Mesendoderm (in vitro differentiated cells): ENCODE measurements at regions not wholly inside any gene's neighbourhood (a gene's known extent, or its start where the extent isn't known, plus 50 kb on each side); places are given as distances from the start of the nearest gene placed in this dataset.
A peak's percentile ranks its signal among the peaks of the same experiment; 100 is the strongest.

Experiments
- DNase-seq: peaks from one replicate; pipeline ENCODE4 v3.0.0; 2013
- H2AK5ac ChIP-seq: 2 replicates; pipeline ENCODE4 v1.6.1; 2013; ENCODE audit warnings: low read length, inconsistent platforms
- H2BK120ac ChIP-seq: 2 replicates; pipeline ENCODE4 v1.6.1; 2013; ENCODE audit warnings: low read depth, mild to moderate bottlenecking, low read length, moderate library complexity, mixed read lengths
- H2BK15ac ChIP-seq: replicated peaks from 2 replicates; pipeline ENCODE4 v1.6.1; 2013; ENCODE audit warnings: low read depth, mild to moderate bottlenecking, moderate library complexity
- H2BK5ac ChIP-seq: 2 replicates; pipeline ENCODE4 v1.6.1; 2013; ENCODE audit warnings: low read length, inconsistent platforms
- H3K18ac ChIP-seq: 2 replicates; pipeline ENCODE4 v1.6.1; 2013; ENCODE audit warnings: mild to moderate bottlenecking, low read length, mixed read lengths
- H3K23ac ChIP-seq: one replicate; pipeline ENCODE4 v1.6.1; 2013; ENCODE audit warnings: low read length
- H3K27ac ChIP-seq: 2 replicates; pipeline ENCODE4 v1.5.1; 2013; ENCODE audit warnings: low read depth, mild to moderate bottlenecking, inconsistent platforms, low read length, moderate library complexity
- H3K27me3 ChIP-seq: 2 replicates; pipeline ENCODE4 v1.6.1; 2013; ENCODE audit warnings: low read length, control low read depth, mild to moderate bottlenecking, inconsistent platforms; ENCODE audit not compliant: insufficient read depth, poor library complexity
- H3K36me3 ChIP-seq: 2 replicates; pipeline ENCODE4 v1.6.1; 2013; ENCODE audit warnings: low read length, inconsistent platforms; ENCODE audit not compliant: control insufficient read depth, insufficient read depth
- H3K4ac ChIP-seq: one replicate; pipeline ENCODE4 v1.6.1; 2013; ENCODE audit warnings: low read depth, mild to moderate bottlenecking, low read length, moderate library complexity
- H3K4me1 ChIP-seq: 2 replicates; pipeline ENCODE4 v1.6.1; 2013; ENCODE audit warnings: low read depth, low read length, inconsistent platforms; ENCODE audit not compliant: control insufficient read depth
- H3K4me2 ChIP-seq: 2 replicates; pipeline ENCODE4 v1.6.1; 2013; ENCODE audit warnings: low read length
- H3K4me3 ChIP-seq: 2 replicates; pipeline ENCODE4 v1.5.1; 2013; ENCODE audit warnings: mild to moderate bottlenecking, low read length
- H3K56ac ChIP-seq: one replicate; pipeline ENCODE4 v1.6.1; 2013; ENCODE audit warnings: low read length
- H3K79me1 ChIP-seq: 2 replicates; pipeline ENCODE4 v1.6.1; 2013; ENCODE audit warnings: low read length, inconsistent platforms
- H3K79me2 ChIP-seq: 2 replicates; pipeline ENCODE4 v1.6.1; 2013; ENCODE audit warnings: mild to moderate bottlenecking, low read length; ENCODE audit not compliant: control insufficient read depth, insufficient read depth
- H3K9ac ChIP-seq: 2 replicates; pipeline ENCODE4 v1.6.1; 2013; ENCODE audit warnings: low read length, inconsistent platforms
- H4K5ac ChIP-seq: one replicate; pipeline ENCODE4 v1.6.1; 2013; ENCODE audit warnings: low read length
- H4K8ac ChIP-seq: one replicate; pipeline ENCODE4 v1.6.1; 2013; ENCODE audit warnings: low read depth, mild to moderate bottlenecking, control low read depth, low read length, moderate library complexity
- WGBS: extraction: QIAGEN DNeasy Blood & Tissue Kit; methylation state at CpG from one replicate; pipeline ENCODE4 v1.1.7; 2013; ENCODE audit warnings: low lambda C conversion rate, missing lambda C conversion rate; ENCODE audit not compliant: insufficient coverage; ENCODE audit errors: extremely low coverage; 5-methylcytosine and 5-hydroxymethylcytosine counted together

DNA sequence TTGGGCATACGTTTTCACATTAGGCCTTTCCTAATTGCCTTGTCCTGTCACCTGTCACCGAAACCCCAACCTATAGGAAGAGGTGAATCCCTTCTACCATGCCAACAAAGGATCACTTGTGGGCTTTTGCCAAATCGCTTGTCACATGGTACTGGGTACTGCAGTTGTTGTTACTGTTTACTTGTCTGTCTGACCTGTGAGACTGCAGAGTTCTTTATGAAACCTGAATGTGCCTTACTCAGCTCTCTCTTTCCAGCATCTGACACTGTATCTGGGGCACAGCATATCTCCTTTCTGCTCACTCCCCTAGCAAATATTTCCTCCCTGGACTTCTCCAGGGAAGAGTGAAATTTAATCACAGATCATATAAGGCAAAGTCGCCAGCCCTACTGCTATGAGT lies 1272.4 kb downstream of the CDH8 start:
- DNase-seq: no peak
- Histone ChIP-seq H3K4me3 (no peak overlapping the region), H2BK15ac (no peak overlapping the region), H3K27ac (no peak overlapping the region), H3K36me3 (no peaks in the 10 kb centered on the region), H3K23ac (no peak overlapping the region), H3K79me2 (no peaks in the 10 kb centered on the region), H4K8ac (no peak overlapping the region), H2BK120ac (no peak overlapping the region), H2AK5ac (no peak overlapping the region), H2BK5ac (no peak overlapping the region), H3K4me1 (no peaks in the 10 kb centered on the region), H4K5ac (no peak overlapping the region), H3K4ac (no peak overlapping the region), H3K4me2 (no peak overlapping the region), H3K18ac (no peak overlapping the region), H3K56ac (no peak overlapping the region), H3K27me3 (no peaks in the 10 kb centered on the region), H3K9ac (no peak overlapping the region), H3K79me1 (no peaks in the 10 kb centered on the region)
- WGBS: no CpG with 5 or more reads among the region's 4 CpGs

DNA sequence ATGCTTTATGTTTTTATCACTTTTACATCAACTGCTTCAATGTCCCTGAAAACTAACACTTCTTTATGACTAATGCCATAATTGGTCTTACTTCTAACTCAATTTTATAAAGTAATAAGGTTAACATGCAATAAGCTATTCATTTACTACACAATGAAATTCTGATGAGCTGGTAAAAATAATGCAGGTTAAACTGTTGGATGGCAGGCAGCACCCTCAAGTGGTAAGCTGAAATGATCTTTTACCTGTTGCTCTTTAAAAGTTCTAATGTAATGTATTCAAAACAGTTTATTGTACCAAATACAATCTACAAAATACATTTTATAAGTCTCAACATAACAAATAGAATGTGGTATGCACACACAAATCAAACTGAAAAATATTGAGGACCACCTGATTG lies 1280.3 kb downstream of the CDH8 start:
- no peak overlapping the region for H3K23ac ChIP-seq

DNA sequence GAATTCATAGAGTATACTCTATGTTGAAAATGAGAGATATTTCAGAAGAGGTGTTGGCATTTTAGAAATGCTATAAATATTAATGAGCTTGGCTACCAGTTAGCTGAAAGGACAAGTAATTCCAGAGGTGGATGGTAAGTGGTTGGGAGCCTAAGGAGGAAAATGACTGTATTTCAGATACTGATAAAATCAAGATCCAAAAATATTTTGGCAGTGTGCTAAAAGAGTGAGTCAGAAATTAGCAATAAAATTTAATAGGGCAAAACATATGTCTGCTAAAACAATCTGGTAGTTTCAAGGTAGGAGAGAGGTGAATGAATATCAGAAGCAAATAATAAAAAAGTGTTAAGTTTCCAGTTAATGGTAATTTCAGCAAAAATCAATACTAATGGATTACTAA lies 1287.9 kb downstream of the CDH8 start:
- no peak overlapping the region for H2AK5ac ChIP-seq
- no peaks in the 10 kb centered on the region for H3K4me1 ChIP-seq
- H2BK15ac ChIP-seq: no peak overlapping the region
- H3K36me3 ChIP-seq: no peaks in the 10 kb centered on the region
- H3K4ac ChIP-seq: no peak overlapping the region
- no peak overlapping the region for H3K9ac ChIP-seq
- no peaks in the 10 kb centered on the region for H3K27me3 ChIP-seq
- H3K18ac ChIP-seq: no peak overlapping the region
- H4K5ac ChIP-seq: no peak overlapping the region
- no peak overlapping the region for H2BK120ac ChIP-seq
- H3K56ac ChIP-seq: no peak overlapping the region
- H3K27ac ChIP-seq: no peak overlapping the region
- no peak for DNase-seq
- H3K23ac ChIP-seq: no peak overlapping the region
- H3K79me2 ChIP-seq: no peaks in the 10 kb centered on the region
- no peak overlapping the region for H4K8ac ChIP-seq
- no peak overlapping the region for H2BK5ac ChIP-seq
- no peaks in the 10 kb centered on the region for H3K79me1 ChIP-seq
- no peak overlapping the region for H3K4me2 ChIP-seq
- H3K4me3 ChIP-seq: no peak overlapping the region

More for the DNA sequence above, 1280.3 kb downstream of the CDH8 start:
- no peaks in the 10 kb centered on the region for H3K79me1 ChIP-seq
- peak; percentile 7 for DNase-seq
- H3K27me3 ChIP-seq: no peaks in the 10 kb centered on the region
- no peak overlapping the region for H3K4ac ChIP-seq
- H3K9ac ChIP-seq: no peak overlapping the region
- H2BK120ac ChIP-seq: no peak overlapping the region
- H3K79me2 ChIP-seq: no peaks in the 10 kb centered on the region
- no peak overlapping the region for H4K5ac ChIP-seq
- H3K36me3 ChIP-seq: no peaks in the 10 kb centered on the region
- H2BK15ac ChIP-seq: no peak overlapping the region
- H2BK5ac ChIP-seq: no peak overlapping the region
- no peak overlapping the region for H3K18ac ChIP-seq
- no peak overlapping the region for H3K4me3 ChIP-seq
- no peak overlapping the region for H2AK5ac ChIP-seq
- H4K8ac ChIP-seq: no peak overlapping the region
- no peak overlapping the region for H3K27ac ChIP-seq
- H3K4me2 ChIP-seq: no peak overlapping the region
- H3K4me1 ChIP-seq: no peaks in the 10 kb centered on the region
- no peak overlapping the region for H3K56ac ChIP-seq

DNA sequence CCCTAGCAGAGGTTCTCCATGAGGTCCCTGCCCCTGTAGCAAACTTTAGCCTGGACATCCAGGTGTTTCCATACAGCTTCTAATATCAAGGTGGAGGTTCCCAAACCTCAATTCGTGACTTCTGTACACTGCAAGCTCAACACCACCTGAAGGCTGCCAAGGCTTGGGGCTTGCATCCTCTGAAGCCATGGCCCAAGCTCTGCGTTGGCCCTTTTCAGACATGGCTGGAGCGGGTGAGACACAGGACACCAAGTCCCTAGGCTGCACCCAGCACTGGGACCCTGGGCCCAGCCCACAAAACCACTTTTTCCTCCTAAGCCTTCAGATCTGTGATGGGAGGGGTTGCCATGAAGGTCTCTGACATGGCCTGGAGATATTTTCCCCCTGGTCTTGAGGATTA lies 1292.0 kb downstream of the CDH8 start:
- H4K8ac ChIP-seq: no peak overlapping the region
- no peak overlapping the region for H2BK15ac ChIP-seq

DNA sequence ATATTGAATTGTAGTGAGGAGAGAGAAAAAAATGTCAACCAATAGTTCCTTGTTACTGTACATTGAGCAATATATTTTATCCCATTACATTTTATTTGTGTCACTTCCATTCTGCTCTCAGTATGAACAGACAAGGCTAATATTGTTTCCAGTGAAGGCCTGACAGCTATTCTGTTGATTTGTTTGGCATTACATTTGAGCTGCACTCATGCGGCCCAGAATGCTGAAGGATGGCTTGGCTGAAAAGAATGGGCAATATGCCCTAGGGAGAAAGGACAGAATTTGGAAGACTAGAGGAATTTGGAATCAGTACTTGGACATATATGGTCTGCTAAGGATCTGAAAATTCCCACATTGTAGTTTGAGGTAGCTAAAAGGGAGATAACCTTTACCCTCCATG lies 1294.4 kb downstream of the CDH8 start:
- H2BK120ac ChIP-seq: no peak overlapping the region
- no peak overlapping the region for H2AK5ac ChIP-seq
- DNase-seq: no peak
- no peaks in the 10 kb centered on the region for H3K27me3 ChIP-seq
- no peak overlapping the region for H3K56ac ChIP-seq
- WGBS: no CpG with 5 or more reads among the region's 1 CpG
- no peak overlapping the region for H3K23ac ChIP-seq
- no peaks in the 10 kb centered on the region for H3K79me2 ChIP-seq
- no peak overlapping the region for H3K4me2 ChIP-seq
- H4K8ac ChIP-seq: no peak overlapping the region
- no peak overlapping the region for H3K4me3 ChIP-seq
- H2BK5ac ChIP-seq: no peak overlapping the region
- no peak overlapping the region for H3K18ac ChIP-seq
- no peak overlapping the region for H3K9ac ChIP-seq
- no peak overlapping the region for H3K27ac ChIP-seq
- no peaks in the 10 kb centered on the region for H3K79me1 ChIP-seq
- H4K5ac ChIP-seq: no peak overlapping the region
- H3K4me1 ChIP-seq: no peaks in the 10 kb centered on the region
- no peak overlapping the region for H2BK15ac ChIP-seq
- H3K36me3 ChIP-seq: no peaks in the 10 kb centered on the region
- no peak overlapping the region for H3K4ac ChIP-seq

More for the DNA sequence above, 1292.0 kb downstream of the CDH8 start:
- H2AK5ac ChIP-seq: no peak overlapping the region
- H3K9ac ChIP-seq: no peak overlapping the region
- H3K36me3 ChIP-seq: no peaks in the 10 kb centered on the region
- H3K23ac ChIP-seq: no peak overlapping the region
- H3K79me2 ChIP-seq: no peaks in the 10 kb centered on the region
- no peak overlapping the region for H3K4ac ChIP-seq
- no peak overlapping the region for H3K4me3 ChIP-seq
- H3K27me3 ChIP-seq: no peaks in the 10 kb centered on the region
- H3K27ac ChIP-seq: no peak overlapping the region
- H2BK120ac ChIP-seq: no peak overlapping the region
- no peaks in the 10 kb centered on the region for H3K4me1 ChIP-seq
- H3K79me1 ChIP-seq: no peaks in the 10 kb centered on the region
- no peak for DNase-seq
- WGBS: no CpG with 5 or more reads among the region's 3 CpGs
- no peak overlapping the region for H3K18ac ChIP-seq
- no peak overlapping the region for H4K5ac ChIP-seq
- H2BK5ac ChIP-seq: no peak overlapping the region
- no peak overlapping the region for H3K56ac ChIP-seq
- H3K4me2 ChIP-seq: no peak overlapping the region

DNA sequence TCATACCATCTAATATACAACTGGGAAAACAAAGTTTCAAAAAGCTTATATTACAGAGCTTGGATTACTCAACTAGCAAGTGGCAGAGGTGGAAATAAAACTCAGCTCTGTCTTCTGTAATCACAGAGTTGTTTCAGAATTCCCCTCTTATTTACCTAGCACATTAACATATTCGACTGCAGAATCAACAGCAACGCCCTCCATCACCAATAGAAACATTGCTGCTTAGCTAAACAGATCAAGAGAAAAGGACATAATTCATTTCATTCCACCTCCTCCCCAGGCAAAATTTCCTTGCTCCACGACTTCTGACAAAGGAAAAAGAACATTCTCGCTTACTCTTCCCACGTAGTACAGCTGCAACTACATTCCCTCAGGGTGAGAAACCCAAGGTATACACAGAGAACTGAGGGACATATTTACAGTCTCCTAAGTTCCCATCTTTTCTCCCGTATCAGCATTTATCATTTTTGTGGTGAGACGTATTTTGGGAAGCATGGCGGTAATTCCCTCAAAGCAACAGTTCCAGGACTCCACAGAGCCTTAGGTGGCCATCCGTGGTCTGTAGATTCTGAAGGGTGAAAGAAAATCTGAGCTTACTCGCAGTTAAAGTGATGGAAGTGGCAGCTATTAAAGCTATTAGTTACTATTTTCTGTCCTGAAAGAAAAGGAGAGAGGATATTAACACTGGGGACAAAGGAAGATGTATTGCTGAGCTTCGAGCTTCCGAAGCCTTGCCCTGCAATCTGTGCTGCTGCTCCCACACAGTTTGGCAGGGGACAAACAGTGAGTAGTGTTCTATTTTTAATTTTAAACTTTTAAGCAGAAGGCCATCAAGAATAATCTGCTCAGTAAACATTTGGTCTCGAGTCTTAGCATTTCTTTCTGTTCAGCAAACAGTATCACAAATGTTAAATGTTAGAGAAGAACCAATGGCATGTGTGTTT lies 1296.2 kb downstream of the CDH8 start:
- Histone ChIP-seq H2BK5ac (no peak overlapping the region), H2BK15ac (no peak overlapping the region), H3K4ac (no peak overlapping the region), H3K4me1 (no peaks in the 10 kb centered on the region), H3K79me2 (no peaks in the 10 kb centered on the region), H2AK5ac (no peak overlapping the region), H3K79me1 (no peaks in the 10 kb centered on the region), H3K36me3 (no peaks in the 10 kb centered on the region), H3K18ac (no peak overlapping the region), H4K8ac (no peak overlapping the region), H2BK120ac (no peak overlapping the region), H3K27ac (no peak overlapping the region), H4K5ac (no peak overlapping the region), H3K56ac (no peak overlapping the region), H3K27me3 (no peaks in the 10 kb centered on the region), H3K4me2 (no peak overlapping the region), H3K4me3 (no peak overlapping the region), H3K23ac (no peak overlapping the region), H3K9ac (no peak overlapping the region)
- no CpG with 5 or more reads among the region's 13 CpGs for WGBS
- DNase-seq: no peak
